Skeletal muscle cell (primary cell): ENCODE measurements at regions not wholly inside any gene's neighbourhood (a gene's known extent, or its start where the extent isn't known, plus 50 kb on each side); places are given as distances from the start of the nearest gene placed in this dataset.

Experiments
- DNase-seq: peaks from one replicate; pipeline ENCODE4 v3.0.0-alpha.2; 2010; ENCODE audit warnings: low read depth
- H3K4me3 ChIP-seq: 2 replicates; pipeline ENCODE4 v1.5.1; 2011; ENCODE audit warnings: low read depth, mild to moderate bottlenecking, control low read depth, low read length, moderate library complexity

DNA sequence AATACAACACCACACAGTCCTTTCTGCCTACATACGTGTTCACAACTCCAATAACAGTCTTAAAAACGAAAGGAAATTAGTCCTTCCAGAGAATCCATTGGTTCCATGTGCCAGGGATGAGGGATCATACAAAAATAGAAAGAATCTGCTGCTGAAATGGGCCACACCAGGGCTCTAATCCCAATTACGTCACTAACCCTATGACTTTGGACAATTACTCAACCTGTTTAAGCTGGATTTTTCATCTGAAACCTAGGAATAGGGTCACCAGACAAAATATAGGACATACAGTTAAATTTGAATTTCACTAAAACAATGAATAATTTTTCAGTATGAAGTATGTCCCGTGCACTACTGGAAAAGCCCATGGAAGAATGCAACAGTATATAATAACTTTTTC, 264.7 kb downstream of the YTHDC2 start:
- DNase-seq: no peak
- no peak overlapping the region for H3K4me3 ChIP-seq

DNA sequence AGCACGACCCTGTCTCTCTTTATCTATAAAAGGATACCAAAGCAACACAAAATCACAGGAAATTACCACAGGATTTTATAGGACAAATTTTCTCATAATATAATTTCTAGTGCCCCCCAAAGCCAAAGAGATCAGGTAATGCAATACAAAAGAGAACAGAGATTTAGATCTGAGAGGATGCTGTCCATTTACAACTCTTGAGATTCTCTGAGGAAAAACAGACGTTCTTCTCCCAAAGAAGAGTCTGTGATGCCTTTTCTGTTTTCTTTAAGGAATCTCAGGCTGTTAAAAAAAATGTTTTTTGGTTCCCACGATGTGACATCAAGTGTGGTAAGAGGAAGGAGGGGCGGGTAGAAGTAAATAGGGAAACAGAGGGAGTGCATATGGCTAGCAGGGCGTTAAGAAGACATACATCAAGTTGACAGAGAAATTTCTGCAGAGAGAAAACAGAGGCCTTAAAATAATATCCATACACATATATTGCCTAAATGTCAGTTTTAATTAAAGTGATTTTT, 274.7 kb downstream of the YTHDC2 start:
- no peak for DNase-seq
- no peak overlapping the region for H3K4me3 ChIP-seq

DNA sequence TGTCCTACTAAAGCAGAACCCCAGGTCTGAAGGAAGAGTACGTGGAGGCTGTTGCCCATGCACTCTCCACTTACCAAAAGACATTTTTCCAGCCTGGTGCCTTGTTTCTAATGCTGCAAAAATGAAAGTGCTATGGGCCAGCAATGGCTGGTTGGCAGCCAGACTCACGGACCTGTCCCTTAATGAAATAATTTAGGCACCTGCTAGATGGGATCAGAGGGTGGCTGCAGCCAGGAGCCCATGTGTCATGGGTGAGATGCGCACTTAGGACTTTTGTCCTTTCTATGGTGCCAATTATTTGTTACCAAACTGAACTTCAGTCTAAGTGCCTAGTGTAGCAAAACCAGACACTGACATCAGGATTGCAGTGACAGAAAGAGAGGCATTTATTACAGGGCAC, 276.3 kb downstream of the YTHDC2 start:
- DNase-seq: no peak

DNA sequence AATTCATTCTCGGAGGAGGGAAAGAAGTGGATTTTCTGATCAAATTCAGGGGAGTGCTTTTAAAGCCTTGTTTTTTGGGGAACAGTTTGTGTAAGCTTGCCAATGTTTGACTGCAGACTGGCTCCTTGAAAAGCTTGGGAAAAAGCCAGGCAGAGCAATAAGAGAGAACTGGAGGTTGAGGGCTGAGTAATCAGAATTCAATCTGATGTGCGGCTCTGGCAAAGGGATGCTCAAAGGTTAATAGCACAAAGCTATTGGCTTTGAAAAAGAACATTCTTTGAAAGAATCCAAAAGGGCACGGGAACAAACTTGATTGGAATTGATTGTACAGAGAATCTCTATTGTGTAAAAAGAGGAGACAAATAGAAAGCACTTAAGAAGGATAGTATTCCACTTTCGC, 279.3 kb downstream of the YTHDC2 start:
- no peak overlapping the region for H3K4me3 ChIP-seq
- DNase-seq: no peak

More for the DNA sequence above, 276.3 kb downstream of the YTHDC2 start:
- no peak overlapping the region for H3K4me3 ChIP-seq

DNA sequence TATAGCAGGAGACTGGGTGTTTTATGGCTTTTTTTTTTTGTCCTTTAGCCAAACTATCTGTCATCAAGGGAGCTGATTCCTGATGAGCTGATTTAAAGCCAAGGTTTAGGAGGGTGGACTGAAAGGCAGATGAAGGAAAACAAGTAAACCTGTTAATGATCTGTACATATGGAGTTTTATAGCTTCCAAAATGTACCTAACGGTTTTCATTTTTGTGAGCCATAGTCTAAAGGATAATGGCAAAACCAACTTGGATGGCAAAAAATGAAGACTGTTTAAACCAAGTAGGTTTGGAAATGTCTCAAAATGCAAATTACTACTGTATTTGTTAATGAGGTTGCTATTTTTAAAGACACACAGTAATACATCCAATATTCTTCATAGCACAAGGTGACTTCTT, 281.5 kb downstream of the YTHDC2 start:
- DNase-seq: no peak

DNA sequence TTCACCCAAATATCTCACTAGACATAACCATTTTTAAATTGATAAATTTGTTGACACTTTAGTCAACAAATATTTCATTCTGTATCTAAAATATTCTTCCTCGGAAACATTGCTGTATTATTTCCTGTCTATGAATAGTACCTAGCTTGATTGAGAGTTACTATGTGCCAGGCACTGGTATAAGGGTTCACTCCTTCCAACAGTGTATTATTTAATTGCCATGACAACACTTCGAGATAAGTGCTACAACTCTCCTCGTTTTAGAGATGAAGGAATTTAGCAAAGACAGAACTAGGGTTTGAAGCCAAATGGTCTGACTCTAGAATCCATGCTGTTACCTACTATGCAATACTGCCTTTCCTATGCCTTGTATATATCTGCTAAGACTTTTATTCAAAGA, 287.2 kb downstream of the YTHDC2 start:
- no peak for DNase-seq
- H3K4me3 ChIP-seq: no peak overlapping the region

More for the DNA sequence above, 281.5 kb downstream of the YTHDC2 start:
- H3K4me3 ChIP-seq: no peak overlapping the region

DNA sequence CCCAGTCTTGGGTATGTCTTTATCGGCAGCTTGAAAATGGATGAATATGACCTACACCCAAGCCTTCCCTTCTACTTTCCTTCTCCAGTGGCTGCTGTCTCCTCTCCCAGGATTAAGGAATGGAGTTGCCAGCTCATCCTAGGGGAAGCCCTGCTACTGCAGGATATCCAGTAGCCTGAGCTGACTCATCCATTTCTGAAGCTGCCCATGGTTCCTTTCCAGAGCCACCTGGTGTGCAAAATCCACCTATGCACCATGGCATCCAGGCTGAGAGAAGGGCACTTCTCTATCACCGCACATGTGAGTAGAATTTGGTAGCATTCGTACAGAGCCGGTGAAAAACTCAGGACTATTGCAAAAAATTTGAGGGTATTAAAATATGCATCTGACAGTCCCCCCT, 290.8 kb downstream of the YTHDC2 start:
- no peak overlapping the region for H3K4me3 ChIP-seq
- DNase-seq: no peak

DNA sequence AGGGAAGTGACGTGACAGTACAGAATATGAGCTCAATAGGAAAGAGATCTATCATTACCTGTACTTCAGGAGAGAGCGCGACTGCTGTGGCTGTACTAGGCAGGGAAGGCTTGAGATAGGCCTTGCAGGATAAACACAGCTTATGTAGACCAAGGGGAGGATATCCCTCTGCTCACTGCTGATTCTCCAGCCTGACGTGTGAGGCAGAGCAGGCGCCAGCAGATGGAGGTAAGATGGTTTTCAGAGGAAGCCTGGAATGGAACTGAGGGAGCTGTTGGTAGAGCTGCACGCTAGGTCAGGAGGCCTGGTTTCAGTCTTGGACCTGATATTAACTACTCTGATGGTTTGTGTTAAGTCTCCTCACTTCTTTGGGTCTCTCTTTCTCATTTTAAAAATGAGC, 291.4 kb downstream of the YTHDC2 start:
- no peak overlapping the region for H3K4me3 ChIP-seq
- no peak for DNase-seq

DNA sequence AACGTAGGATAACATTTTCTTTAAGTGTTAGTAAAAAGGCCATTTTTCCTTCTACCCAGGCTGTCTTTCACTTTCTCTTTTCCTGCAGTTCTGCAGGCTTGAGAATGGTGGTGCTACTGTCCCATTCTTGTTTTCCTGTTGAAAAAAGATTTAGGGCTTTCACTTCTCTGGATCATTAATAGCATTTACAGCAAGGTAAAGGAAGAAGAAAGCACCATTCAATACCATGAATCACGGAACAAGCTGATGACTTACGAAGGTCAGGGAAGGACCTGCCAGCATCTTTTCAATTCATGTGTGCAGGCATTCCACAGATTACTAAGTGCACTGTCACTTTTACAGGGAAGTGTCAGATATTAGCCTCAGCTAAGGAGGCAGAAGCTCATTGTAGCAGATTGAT, 292.8 kb downstream of the YTHDC2 start:
- H3K4me3 ChIP-seq: no peak overlapping the region
- DNase-seq: peak; percentile 1

DNA sequence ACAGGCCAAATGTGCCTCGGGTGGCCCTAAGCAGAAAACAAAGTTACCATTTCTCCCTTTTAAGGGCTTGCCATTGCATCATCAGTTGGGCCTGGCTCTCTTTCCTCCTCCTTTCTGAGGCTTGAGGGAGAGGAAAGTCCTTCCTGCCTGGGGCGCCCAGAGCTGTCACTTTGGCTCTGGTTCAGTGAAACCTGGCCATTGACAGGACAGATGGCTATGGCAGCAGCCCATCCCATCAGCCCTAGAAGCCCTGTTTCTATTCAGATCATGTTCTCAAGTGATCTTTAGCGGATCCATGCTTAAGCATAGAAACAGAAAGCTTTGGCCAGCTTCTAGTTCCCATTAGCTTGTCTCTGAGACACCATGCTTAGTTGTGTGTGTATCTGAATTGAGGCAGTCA, 293.4 kb downstream of the YTHDC2 start:
- no peak overlapping the region for H3K4me3 ChIP-seq
- no peak for DNase-seq

DNA sequence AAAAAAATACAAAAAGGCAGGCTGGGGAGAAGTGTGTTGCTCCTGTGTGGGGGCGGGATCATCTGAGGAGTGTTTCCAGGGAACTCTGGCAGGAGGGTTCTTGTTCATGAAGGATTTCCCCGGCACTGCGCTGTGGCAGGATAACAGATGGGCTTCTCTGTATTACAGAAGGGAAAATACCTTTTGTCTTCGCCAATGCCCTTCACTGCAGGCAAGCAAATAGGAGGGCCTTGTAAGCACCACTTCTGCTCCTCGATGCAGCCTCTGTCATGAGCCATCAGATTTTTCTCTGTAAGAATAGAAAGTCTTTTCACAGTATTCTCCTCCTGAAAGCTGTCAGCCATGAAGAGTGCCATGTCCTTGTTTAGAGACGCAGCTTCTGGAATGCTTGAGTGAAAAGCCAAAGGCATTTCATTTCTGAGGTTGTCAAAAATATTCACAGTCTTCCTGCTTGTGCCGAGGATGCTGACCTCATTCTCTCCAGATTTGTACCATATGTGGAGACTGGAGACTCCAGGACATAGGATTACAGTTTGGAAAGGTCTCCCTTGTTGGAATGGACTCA, 294.0 kb downstream of the YTHDC2 start:
- DNase-seq: no peak

DNA sequence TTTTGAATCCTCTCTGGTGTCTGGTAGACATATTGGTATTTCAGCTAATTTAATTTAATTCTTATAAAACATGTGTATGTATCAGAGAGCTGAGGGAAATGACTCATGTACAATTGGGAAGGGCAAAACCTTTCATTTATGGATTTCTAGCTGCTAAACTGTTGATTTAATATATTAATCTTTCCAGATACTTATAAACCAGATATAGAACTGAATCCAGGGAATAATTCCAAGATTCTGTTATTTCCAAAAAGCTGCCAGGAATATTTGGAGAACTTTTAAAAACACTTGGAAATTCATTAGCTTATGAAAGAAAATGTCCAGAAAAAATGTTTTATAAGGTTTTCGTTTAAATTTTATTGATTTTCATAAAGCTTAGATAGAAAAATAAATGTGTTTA, 295.5 kb downstream of the YTHDC2 start:
- no peak for DNase-seq
- H3K4me3 ChIP-seq: no peak overlapping the region

More for the DNA sequence above, 294.0 kb downstream of the YTHDC2 start:
- H3K4me3 ChIP-seq: no peak overlapping the region

DNA sequence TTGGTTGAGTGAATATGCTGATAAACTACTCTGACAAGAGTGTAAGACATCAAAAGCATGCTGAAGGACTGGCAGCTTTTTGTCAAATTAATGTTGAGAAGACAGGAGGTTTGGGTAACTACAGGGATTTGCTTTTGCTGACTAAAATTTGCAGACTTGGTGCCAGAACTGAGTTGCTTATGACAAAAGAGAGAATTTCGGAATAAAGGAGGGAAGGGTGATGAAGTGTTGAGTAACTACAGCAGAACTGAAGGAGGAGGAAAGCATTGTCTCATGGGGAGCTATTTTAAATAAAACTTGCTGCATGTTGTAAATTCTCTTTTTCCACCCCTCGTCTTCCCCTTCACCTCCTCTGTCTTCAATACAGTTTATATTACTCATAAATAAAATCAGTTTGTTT, 296.1 kb downstream of the YTHDC2 start:
- DNase-seq: no peak
- no peak overlapping the region for H3K4me3 ChIP-seq

DNA sequence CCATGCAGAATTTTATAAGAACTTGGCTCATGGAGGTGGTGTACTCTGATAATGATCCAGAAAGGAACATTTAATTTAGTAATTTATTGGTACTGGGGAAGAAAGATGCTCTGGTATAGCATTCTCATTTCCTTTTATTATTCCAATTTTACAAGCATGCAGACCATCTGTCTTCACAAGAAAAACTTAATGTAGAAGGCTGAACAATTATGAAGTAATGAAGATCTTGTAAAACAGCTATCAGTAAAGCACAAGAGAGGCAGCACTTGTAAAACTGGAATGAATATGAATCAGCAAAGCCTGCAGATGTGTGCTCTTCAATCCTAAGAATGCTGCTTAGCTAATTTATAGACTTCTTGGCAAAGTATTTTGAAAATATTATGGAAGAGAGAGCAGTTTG, 300.0 kb downstream of the YTHDC2 start:
- H3K4me3 ChIP-seq: no peak overlapping the region
- DNase-seq: no peak

DNA sequence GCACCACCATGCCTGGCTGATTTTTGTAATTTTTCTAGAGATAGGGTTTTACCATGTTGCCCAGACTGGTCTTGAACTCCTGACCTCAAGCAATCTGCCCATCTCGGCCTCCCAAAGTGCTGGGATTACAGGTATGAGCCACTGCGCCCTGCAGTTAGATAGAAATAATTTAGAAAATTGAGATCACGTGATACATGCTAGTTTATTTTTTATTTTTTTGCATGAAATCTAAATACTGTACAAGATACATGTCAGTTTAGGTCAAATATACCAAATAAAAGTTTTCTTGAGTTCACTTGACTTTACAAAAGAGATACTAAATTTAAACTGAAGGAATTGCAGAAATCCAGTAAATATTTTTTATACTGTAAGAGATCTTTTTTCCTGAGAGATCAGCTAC, 304.2 kb downstream of the YTHDC2 start:
- H3K4me3 ChIP-seq: no peak overlapping the region
- DNase-seq: no peak

DNA sequence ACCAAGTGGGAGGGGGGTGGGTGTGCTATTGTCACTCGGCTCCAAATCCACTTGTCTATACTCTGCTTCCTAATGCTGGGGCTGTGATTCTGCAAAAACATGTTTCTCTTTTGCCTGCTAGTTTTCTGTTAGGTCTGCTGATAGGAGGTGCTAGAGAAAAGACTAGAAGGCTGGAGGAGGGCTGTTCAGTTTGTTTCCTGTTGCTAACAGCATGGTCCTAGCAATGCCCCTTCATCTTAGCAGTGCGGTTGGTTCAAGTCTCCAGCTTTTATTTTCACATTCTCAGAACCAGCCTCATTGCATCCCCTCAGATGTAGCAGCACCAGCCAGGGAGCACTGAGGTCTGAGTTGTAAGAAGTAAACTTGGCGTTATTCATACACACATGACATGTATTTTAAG, 310.2 kb downstream of the YTHDC2 start:
- no peak overlapping the region for H3K4me3 ChIP-seq
- DNase-seq: no peak

DNA sequence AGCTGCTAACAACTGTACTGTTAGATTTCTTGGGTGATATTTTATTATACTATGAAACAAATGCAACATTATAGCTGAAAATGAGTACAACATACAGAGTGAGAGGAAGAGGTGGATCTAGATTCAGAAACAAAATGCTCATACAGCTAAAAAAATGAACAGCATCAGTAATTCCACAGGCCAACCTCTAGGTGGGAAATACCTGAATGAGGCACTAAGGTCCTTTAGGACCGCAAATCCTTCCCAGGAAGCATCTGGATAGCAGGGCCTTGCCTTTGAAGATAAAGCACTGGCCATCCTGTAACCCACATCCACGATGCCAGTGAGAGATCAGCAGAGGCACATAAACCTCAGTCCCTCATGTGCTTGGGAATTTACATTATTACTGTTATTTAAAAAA, 310.8 kb downstream of the YTHDC2 start:
- DNase-seq: no peak
- no peak overlapping the region for H3K4me3 ChIP-seq

DNA sequence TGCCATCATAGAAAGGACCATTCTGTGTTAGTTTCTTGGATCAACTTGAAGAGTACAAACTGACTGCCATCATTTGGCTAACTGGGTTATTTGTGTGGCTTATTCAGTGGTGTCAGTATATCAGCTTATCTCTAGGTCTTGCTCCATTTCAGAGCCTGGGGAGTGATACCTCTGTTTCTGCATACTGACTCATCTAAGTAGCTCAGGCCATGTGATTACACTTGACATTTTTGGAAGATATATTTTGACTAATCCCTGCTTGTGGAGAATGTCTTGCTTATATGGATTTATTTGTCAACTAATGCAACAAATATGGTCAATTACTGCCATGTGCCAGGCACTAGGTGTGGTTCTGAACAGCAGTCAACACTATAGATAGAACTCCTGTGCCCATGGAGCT, 311.7 kb downstream of the YTHDC2 start:
- H3K4me3 ChIP-seq: no peak overlapping the region
- no peak for DNase-seq

DNA sequence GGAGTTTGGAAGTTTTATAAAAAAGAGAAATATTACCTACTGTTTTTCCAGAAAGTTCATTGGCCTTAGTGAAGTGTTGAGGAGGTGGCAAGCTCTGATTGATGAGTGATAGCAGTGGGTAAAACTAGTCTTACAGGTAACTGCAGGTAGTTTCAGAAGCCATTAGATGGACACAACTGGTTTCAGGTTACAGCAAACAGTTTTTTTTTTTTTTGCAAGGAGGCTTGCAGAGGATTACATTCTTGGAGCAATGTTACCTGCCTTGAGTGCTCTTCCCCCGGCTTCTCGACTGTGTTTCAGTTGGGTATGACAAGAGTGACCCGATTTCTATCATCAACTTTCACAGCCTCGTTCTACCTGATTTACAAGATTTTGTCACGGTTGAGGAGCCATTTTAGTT, 333.4 kb downstream of the YTHDC2 start:
- H3K4me3 ChIP-seq: no peak overlapping the region
- DNase-seq: no peak

DNA sequence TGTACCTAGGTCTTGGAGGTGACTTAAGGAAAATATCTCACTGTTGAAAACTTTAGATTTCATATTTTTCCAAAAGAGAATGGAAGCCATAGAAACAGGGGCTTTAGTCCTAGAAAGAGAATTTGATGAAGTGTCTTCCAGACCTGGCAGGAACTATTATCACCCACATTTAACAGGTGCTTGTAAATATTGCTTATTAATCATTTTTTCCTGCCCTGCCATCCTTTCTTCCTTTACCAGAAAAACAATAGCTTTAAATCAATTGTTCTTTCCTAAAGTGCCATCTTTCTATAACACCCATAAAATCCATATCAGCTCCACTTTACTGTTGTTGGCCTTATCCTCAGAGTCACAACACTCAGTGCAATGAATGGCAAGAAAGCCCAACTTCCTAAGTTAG, 350.9 kb downstream of the YTHDC2 start:
- DNase-seq: no peak
- no peak overlapping the region for H3K4me3 ChIP-seq

DNA sequence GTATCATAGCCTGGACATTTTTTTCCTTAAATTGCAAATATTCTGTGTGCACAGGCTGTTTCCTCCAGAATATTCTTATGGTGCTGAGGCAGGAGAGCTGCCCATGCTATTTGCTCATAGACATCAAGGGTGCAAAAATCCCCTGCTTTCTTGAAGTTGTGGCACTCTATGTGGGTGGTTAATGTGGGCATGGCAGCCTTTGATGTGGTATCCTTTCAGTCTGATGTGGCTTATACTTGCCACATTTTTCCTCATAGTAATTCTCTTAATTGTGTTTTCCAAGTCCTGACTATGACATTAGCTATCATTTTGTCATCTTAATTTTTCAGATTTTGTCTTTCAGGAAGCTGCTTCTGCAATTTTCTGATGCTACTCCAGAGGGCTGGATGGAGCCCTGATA, 353.3 kb downstream of the YTHDC2 start:
- DNase-seq: no peak

DNA sequence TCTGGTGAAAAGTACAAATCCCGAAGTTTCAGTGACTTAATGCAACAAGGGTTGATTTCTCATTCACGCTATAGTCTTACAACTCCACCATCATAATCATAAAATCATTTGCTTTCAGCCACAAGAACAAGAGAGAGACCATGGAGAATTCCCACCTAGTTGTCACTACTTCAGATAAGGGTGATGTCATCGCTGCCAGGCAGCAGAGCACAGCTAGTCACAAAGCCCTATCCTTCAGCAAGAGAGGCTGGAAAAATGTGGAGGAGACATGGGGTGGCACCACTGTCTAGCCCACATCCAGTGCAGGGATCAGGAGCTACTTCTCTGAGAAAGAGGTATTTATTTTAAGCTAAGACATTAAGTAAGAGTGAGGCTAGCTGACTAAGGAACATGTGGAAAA, 356.1 kb downstream of the YTHDC2 start:
- no peak for DNase-seq
- H3K4me3 ChIP-seq: no peak overlapping the region

More for the DNA sequence above, 353.3 kb downstream of the YTHDC2 start:
- no peak overlapping the region for H3K4me3 ChIP-seq
